IMR-90 (cell line): ENCODE measurements at regions not wholly inside any gene's neighbourhood (a gene's known extent, or its start where the extent isn't known, plus 50 kb on each side); places are given as distances from the start of the nearest gene placed in this dataset.

ENCODE experiments used
- ATAC-seq: fragments of 200-7000 bp; cut with Tn5 transposase; 2 replicates; pipeline ENCODE4 v1.9.1; 2020; ENCODE audit warnings: low read depth, mild to moderate bottlenecking, moderate library complexity
- BruUV-seq: library from RNA; stranded (reverse); fragments of 400-500 nt; replicated peaks from 2 replicates; lab custom pipeline; 2021; lab: Mats Ljungman, UMichigan
- CTCF ChIA-PET: fragments of 300-600 bp; formaldehyde crosslinking; extraction: SDS; loops from one replicate; lab custom pipeline; 2021; ENCODE audit warnings: antibody characterized with exemption; lab: Yijun Ruan, JAX
- POLR2A ChIA-PET: fragments of 300-600 bp; sonication (Branson Sonifier 250); formaldehyde crosslinking; loops from one replicate; lab custom pipeline; 2022; ENCODE audit warnings: antibody characterized with exemption; ENCODE audit not compliant: unreplicated experiment; lab: Charles Lee
- DNase-seq: peaks from one replicate; pipeline ENCODE4 v3.0.0; 2013
- H2AFZ ChIP-seq: replicated peaks from 2 replicates; pipeline ENCODE3; 2013; ENCODE audit warnings: low read length, mild to moderate bottlenecking; ENCODE audit not compliant: poor library complexity
- H2AK5ac ChIP-seq: 2 replicates; pipeline ENCODE4 v1.6.1; 2013; ENCODE audit warnings: low read depth, low read length, inconsistent platforms
- H2AK9ac ChIP-seq: replicated peaks from 2 replicates; pipeline ENCODE3; 2013; ENCODE audit warnings: mild to moderate bottlenecking, low read depth, low read length, moderate library complexity; ENCODE audit not compliant: poor library complexity
- H2BK120ac ChIP-seq: 2 replicates; pipeline ENCODE4 v1.6.1; 2013; ENCODE audit warnings: low read depth, low read length, inconsistent platforms
- H2BK15ac ChIP-seq: 3 replicates; pipeline ENCODE4 v1.6.1; 2013; ENCODE audit warnings: low read depth, low read length, inconsistent platforms
- H2BK20ac ChIP-seq: 2 replicates; pipeline ENCODE4 v1.6.1; 2013; ENCODE audit warnings: low read depth, mild to moderate bottlenecking, inconsistent platforms, low read length, moderate library complexity
- H2BK5ac ChIP-seq: 2 replicates; pipeline ENCODE4 v1.6.1; 2013; ENCODE audit warnings: mild to moderate bottlenecking, low read depth, low read length, inconsistent platforms; ENCODE audit not compliant: poor library complexity, severe bottlenecking
- H3K14ac ChIP-seq: replicated peaks from 2 replicates; pipeline ENCODE4 v1.6.1; 2013; ENCODE audit warnings: low read depth, low read length, inconsistent platforms
- H3K18ac ChIP-seq: 2 replicates; pipeline ENCODE4 v1.6.1; 2013; ENCODE audit warnings: low read depth, low read length, control low read depth
- H3K23ac ChIP-seq: 2 replicates; pipeline ENCODE4 v1.6.1; 2013; ENCODE audit warnings: low read depth, low read length, inconsistent platforms
- H3K27ac ChIP-seq: 2 replicates; pipeline ENCODE4 v1.5.1; 2013; ENCODE audit warnings: mild to moderate bottlenecking, control low read depth, low read length; ENCODE audit not compliant: insufficient read depth
- H3K27me3 ChIP-seq: 2 replicates; pipeline ENCODE4 v1.6.1; 2013; ENCODE audit warnings: low read length; ENCODE audit not compliant: control insufficient read depth, insufficient read depth
- H3K36me3 ChIP-seq: 2 replicates; pipeline ENCODE4 v1.6.1; 2013; ENCODE audit warnings: low read length, mixed read lengths; ENCODE audit not compliant: control insufficient read depth, insufficient read depth
- H3K4ac ChIP-seq: 2 replicates; pipeline ENCODE4 v1.6.1; 2013; ENCODE audit warnings: low read depth, low read length, inconsistent platforms
- H3K4me1 ChIP-seq: 2 replicates; pipeline ENCODE4 v1.6.1; 2013; ENCODE audit warnings: low read length, mixed read lengths; ENCODE audit not compliant: control insufficient read depth, insufficient read depth
- H3K4me2 ChIP-seq: 2 replicates; pipeline ENCODE4 v1.6.1; 2013; ENCODE audit warnings: low read depth, mild to moderate bottlenecking, control low read depth, low read length, moderate library complexity
- H3K4me3 ChIP-seq: 2 replicates; pipeline ENCODE4 v1.5.1; 2013; ENCODE audit warnings: low read depth, mild to moderate bottlenecking, control low read depth, low read length, moderate library complexity; ENCODE audit not compliant: insufficient read depth
- H3K56ac ChIP-seq: 2 replicates; pipeline ENCODE4 v1.6.1; 2013; ENCODE audit warnings: low read length, inconsistent platforms; ENCODE audit not compliant: insufficient read depth; ENCODE audit errors: extremely low read depth
- H3K79me1 ChIP-seq, 2 experiments: 2 replicates each; pipeline ENCODE4 v1.6.1; 2013; ENCODE audit warnings: low read length in 2 of 2, inconsistent platforms in 1 of 2, low read depth in 1 of 2
- H3K9ac ChIP-seq: 2 replicates; pipeline ENCODE4 v1.6.1; 2013; ENCODE audit warnings: low read depth, low read length, control low read depth
- H3K9me1 ChIP-seq: 2 replicates; pipeline ENCODE4 v1.6.1; 2013; ENCODE audit warnings: low read length, inconsistent platforms; ENCODE audit not compliant: insufficient read depth
- H3K9me3 ChIP-seq: 2 replicates; pipeline ENCODE4 v1.6.1; 2013; ENCODE audit warnings: low read length; ENCODE audit not compliant: control insufficient read depth, insufficient read depth
- H4K20me1 ChIP-seq: 2 replicates; pipeline ENCODE4 v1.6.1; 2013; ENCODE audit warnings: low read length, inconsistent platforms; ENCODE audit not compliant: insufficient read depth
- H4K5ac ChIP-seq: 2 replicates; pipeline ENCODE4 v1.6.1; 2013; ENCODE audit warnings: mild to moderate bottlenecking, low read depth, low read length, control low read depth
- H4K8ac ChIP-seq, 2 experiments: 2 replicates each; pipeline ENCODE4 v1.6.1; 2013; ENCODE audit warnings: low read depth in 2 of 2, low read length in 2 of 2, control low read depth in 1 of 2, inconsistent platforms in 1 of 2
- H4K91ac ChIP-seq: 2 replicates; pipeline ENCODE4 v1.6.1; 2013; ENCODE audit warnings: low read depth, low read length, inconsistent platforms; ENCODE audit not compliant: insufficient read depth
- MAZ ChIP-seq: IDR thresholded peaks from 2 replicates; pipeline ENCODE4 v1.6.1; 2012; ENCODE audit warnings: low read depth, mild to moderate bottlenecking, low read length, improper control_type of control experiment, moderate library complexity, borderline replicate concordance
- dilution Hi-C: fragments of 300-500 bp; cut with HindIII; formaldehyde crosslinking; loops from one replicate; pipeline ENCODE4 v1.14.3; 2018; ENCODE audit warnings: low sequenced_read_pairs; ENCODE audit not compliant: unreplicated experiment
- in situ Hi-C: fragments of 300-500 bp; cut with MboI; formaldehyde crosslinking; loops from 3 replicates; pipeline ENCODE4 v1.14.3; 2019; ENCODE audit warnings: low sequenced_read_pairs, inconsistent platforms, mixed read lengths
- intact Hi-C: fragments of 100-400 bp; cut with micrococcal nuclease; formaldehyde crosslinking; loops from 2 replicates; pipeline ENCODE4 v1.10.0; 2022
- TF ChIP-seq, protein P1 (sequence below): fragments of 150-350 bp; IDR thresholded peaks from 2 replicates; pipeline ENCODE4 v1.6.1; 2016; ENCODE audit warnings: low read depth, mild to moderate bottlenecking, low read length, moderate library complexity, borderline replicate concordance
- TF ChIP-seq, protein P2 (sequence below): conservative IDR thresholded peaks from 2 replicates; pipeline ENCODE4 v1.5.1; 2012; ENCODE audit warnings: mild to moderate bottlenecking, low read depth, low read length, improper control_type of control experiment

DNA sequence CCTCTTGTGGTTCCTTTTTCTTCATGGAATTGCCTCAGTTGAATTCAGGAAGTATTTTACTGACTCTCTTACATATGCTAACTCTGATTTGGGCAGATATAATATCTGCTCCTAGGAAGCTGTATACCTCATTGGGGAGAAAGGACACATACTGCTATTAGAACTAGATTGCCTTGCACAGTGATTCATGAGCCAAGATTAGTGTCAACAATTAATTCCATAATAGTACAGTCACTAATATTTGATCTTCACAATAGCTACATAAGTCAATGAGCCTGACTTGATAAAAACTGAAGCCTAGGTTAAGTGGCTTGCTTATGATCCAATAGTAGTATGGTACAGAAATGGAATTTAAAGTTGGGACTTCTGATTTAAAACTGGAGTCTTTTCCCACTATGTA lies 127.6 kb downstream of the ETAA1 start:
- H2BK15ac ChIP-seq: no peak overlapping the region
- no peak for ATAC-seq

More for the DNA sequence above, 127.6 kb downstream of the ETAA1 start:
- Histone ChIP-seq H3K27ac (no peak overlapping the region), H3K79me1 (no peaks in the 10 kb centered on the region), H3K14ac (0 out of 2 replicates have a peak overlapping the region, but pooled peaks have one; percentile 18), H3K56ac (no peak overlapping the region), H3K4me1 (peaks cover 3% of the 10 kb centered on the region; the same call in 1 of the 2 replicates), H2AFZ (no peak overlapping the region), H4K91ac (no peak overlapping the region), H2AK5ac (no peak overlapping the region), H4K5ac (no peak overlapping the region), H2BK20ac (peak overlapping the region; percentile 60; the same call in 1 of the 2 replicates), H3K9me3 (no peaks in the 10 kb centered on the region), H3K23ac (no peak overlapping the region; the same call in 1 of the 2 replicates), H3K27me3 (no peaks in the 10 kb centered on the region), H3K36me3 (no peaks in the 10 kb centered on the region), H2BK120ac (no peak overlapping the region), H2BK5ac (no peak overlapping the region), H3K9me1 (no peaks in the 10 kb centered on the region), H3K4me2 (no peak overlapping the region), H3K9ac (no peak overlapping the region), H4K20me1 (no peaks in the 10 kb centered on the region), H3K4ac (peak overlapping the region; percentile 12; the same call in 1 of the 2 replicates), H4K8ac (peak overlapping the region in 1 of 2 experiments; percentile 58; a peak in 2 of 4 replicates), H3K18ac (peak overlapping the region; percentile 83; the same call in 1 of the 2 replicates), H2AK9ac (no peak overlapping the region), H3K4me3 (no peak overlapping the region)
- DNase-seq: no peak
- ChIA-PET POLR2A (no interaction called here), CTCF (interaction anchor here (1.2 kb wide), 1 partner anchor 11 kb away, joined by 5 read pairs; no protein-coding TSS in a partner anchor)
- dilution Hi-C loops: no loop called here
- intact Hi-C loops: no loop called here
- BruUV-seq: no TSS peak
- TF ChIP-seq, protein P1, sequence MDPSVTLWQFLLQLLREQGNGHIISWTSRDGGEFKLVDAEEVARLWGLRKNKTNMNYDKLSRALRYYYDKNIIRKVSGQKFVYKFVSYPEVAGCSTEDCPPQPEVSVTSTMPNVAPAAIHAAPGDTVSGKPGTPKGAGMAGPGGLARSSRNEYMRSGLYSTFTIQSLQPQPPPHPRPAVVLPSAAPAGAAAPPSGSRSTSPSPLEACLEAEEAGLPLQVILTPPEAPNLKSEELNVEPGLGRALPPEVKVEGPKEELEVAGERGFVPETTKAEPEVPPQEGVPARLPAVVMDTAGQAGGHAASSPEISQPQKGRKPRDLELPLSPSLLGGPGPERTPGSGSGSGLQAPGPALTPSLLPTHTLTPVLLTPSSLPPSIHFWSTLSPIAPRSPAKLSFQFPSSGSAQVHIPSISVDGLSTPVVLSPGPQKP: no peak
- no peak for TF ChIP-seq MAZ
- TF ChIP-seq, protein P2, sequence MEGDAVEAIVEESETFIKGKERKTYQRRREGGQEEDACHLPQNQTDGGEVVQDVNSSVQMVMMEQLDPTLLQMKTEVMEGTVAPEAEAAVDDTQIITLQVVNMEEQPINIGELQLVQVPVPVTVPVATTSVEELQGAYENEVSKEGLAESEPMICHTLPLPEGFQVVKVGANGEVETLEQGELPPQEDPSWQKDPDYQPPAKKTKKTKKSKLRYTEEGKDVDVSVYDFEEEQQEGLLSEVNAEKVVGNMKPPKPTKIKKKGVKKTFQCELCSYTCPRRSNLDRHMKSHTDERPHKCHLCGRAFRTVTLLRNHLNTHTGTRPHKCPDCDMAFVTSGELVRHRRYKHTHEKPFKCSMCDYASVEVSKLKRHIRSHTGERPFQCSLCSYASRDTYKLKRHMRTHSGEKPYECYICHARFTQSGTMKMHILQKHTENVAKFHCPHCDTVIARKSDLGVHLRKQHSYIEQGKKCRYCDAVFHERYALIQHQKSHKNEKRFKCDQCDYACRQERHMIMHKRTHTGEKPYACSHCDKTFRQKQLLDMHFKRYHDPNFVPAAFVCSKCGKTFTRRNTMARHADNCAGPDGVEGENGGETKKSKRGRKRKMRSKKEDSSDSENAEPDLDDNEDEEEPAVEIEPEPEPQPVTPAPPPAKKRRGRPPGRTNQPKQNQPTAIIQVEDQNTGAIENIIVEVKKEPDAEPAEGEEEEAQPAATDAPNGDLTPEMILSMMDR: no peak
- in situ Hi-C loops: no loop called here
